HL-60 (cell line): ENCODE measurements at regions not wholly inside any gene's neighbourhood (a gene's known extent, or its start where the extent isn't known, plus 50 kb on each side); places are given as distances from the start of the nearest gene placed in this dataset.

Experiments
- DNase-seq, 2 experiments: peaks; one replicate each; pipeline ENCODE4 v3.0.0-alpha.2; 2010 to 2020; ENCODE audit warnings: low read depth in 1 of 2, low spot score in 1 of 2
- H3K27ac ChIP-seq: fragments of 250-450 bp; sonication (Bioruptor Pico); replicated peaks from 2 replicates; pipeline ENCODE4 v1.5.1; 2020; ENCODE audit warnings: mild to moderate bottlenecking, moderate library complexity
- H3K27me3 ChIP-seq: fragments of 250-450 bp; sonication (Bioruptor Pico); 2 replicates; pipeline ENCODE4 v1.5.1; 2021; ENCODE audit warnings: mild to moderate bottlenecking, moderate library complexity; ENCODE audit not compliant: insufficient read depth, poor library complexity, severe bottlenecking
- H3K4me3 ChIP-seq: replicated peaks from 2 replicates; pipeline ENCODE4 v1.5.1; 2011; ENCODE audit warnings: mild to moderate bottlenecking, control low read depth, low read length; ENCODE audit not compliant: insufficient read depth
- GABPA ChIP-seq: IDR thresholded peaks from 2 replicates; pipeline ENCODE4 v1.6.1; 2012; ENCODE audit warnings: low read depth
- POLR2AphosphoS5 ChIP-seq: IDR thresholded peaks from 2 replicates; pipeline ENCODE4 v1.6.1; 2012; ENCODE audit warnings: low read depth
- REST ChIP-seq: IDR thresholded peaks from 2 replicates; pipeline ENCODE4 v1.6.1; 2012; ENCODE audit warnings: low read depth; ENCODE audit not compliant: insufficient replicate concordance
- SPI1 ChIP-seq: IDR thresholded peaks from 2 replicates; pipeline ENCODE4 v1.6.1; 2012; ENCODE audit warnings: low read depth, mild to moderate bottlenecking, borderline replicate concordance
- TF ChIP-seq, protein P1 (sequence below): IDR thresholded peaks from one replicate; pipeline ENCODE4 v1.5.1; 2011; ENCODE audit warnings: low read length, control low read depth, inconsistent platforms; ENCODE audit not compliant: insufficient read depth

GRCh38 chr7:41037691-41038090 is 665.2 kb downstream of the INHBA start:
- no peak for DNase-seq
- Histone ChIP-seq H3K27ac (no peak overlapping the region), H3K4me3 (no peak overlapping the region), H3K27me3 (no peaks in the 10 kb centered on the region)
- no peak for TF ChIP-seq REST
- TF ChIP-seq GABPA, result no peak
- no peak for TF ChIP-seq SPI1
- TF ChIP-seq POLR2AphosphoS5, result no peak
- TF ChIP-seq, protein P1, sequence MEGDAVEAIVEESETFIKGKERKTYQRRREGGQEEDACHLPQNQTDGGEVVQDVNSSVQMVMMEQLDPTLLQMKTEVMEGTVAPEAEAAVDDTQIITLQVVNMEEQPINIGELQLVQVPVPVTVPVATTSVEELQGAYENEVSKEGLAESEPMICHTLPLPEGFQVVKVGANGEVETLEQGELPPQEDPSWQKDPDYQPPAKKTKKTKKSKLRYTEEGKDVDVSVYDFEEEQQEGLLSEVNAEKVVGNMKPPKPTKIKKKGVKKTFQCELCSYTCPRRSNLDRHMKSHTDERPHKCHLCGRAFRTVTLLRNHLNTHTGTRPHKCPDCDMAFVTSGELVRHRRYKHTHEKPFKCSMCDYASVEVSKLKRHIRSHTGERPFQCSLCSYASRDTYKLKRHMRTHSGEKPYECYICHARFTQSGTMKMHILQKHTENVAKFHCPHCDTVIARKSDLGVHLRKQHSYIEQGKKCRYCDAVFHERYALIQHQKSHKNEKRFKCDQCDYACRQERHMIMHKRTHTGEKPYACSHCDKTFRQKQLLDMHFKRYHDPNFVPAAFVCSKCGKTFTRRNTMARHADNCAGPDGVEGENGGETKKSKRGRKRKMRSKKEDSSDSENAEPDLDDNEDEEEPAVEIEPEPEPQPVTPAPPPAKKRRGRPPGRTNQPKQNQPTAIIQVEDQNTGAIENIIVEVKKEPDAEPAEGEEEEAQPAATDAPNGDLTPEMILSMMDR, result no peak

GRCh38 chr7:41035794-41036193 is 667.1 kb downstream of the INHBA start:
- no peak overlapping the region for H3K27ac ChIP-seq
- H3K4me3 ChIP-seq, result no peak overlapping the region
- no peaks in the 10 kb centered on the region for H3K27me3 ChIP-seq
- DNase-seq, result no peak
- TF ChIP-seq REST (no peak), POLR2AphosphoS5 (no peak), GABPA (no peak), SPI1 (no peak)
- TF ChIP-seq, protein P1, result no peak

DNA sequence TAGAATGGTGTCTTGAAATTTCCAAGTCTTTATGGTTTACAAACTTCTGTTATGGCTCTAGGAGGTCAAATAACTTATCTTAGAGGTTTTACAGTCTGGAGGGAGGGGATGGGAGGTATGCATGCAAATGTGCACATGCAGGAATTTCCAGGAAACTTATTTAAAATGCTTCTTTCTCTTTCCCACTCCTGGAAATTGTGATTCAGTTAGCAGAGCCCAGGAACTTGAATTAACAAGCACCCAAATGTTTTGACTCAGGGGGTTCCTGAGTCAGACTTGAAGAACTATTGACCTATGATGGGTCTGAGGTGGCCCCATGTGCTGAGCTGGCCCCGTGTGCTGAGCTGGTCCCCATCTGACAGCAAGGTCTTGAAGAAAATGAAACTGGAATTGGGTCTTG is 669.4 kb downstream of the INHBA start:
- no peak for DNase-seq
- H3K4me3 ChIP-seq, result no peak overlapping the region
- H3K27ac ChIP-seq, result no peak overlapping the region
- H3K27me3 ChIP-seq, result no peaks in the 10 kb centered on the region
- TF ChIP-seq, protein P1, result no peak
- TF ChIP-seq POLR2AphosphoS5 (no peak), SPI1 (no peak), GABPA (no peak), REST (no peak)
